Fibroblast of lung (primary cell): ENCODE measurements at regions not wholly inside any gene's neighbourhood (a gene's known extent, or its start where the extent isn't known, plus 50 kb on each side); places are given as distances from the start of the nearest gene placed in this dataset.
"Not testable (repeated sequence)": the region's sequence is repeated elsewhere in the genome, so short reads cannot be mapped to it uniquely, and the experiment has no call there.

Source experiments
- DNase-seq, 2 donors: peaks; one replicate each; pipeline versions ENCODE4 v3.0.0 to v3.0.0-alpha.2; 2010; ENCODE audit warnings: low read depth in 2 of 2
- H2AFZ ChIP-seq: 2 replicates; pipeline ENCODE4 v1.5.1; 2012; ENCODE audit warnings: low read length, control low read depth, inconsistent platforms
- H3K27ac ChIP-seq: 2 replicates; pipeline ENCODE4 v1.5.1; 2011; ENCODE audit warnings: low read length, control low read depth; ENCODE audit not compliant: insufficient read depth
- H3K27me3 ChIP-seq: 2 replicates; pipeline ENCODE4 v1.5.1; 2011; ENCODE audit warnings: mild to moderate bottlenecking, low read length; ENCODE audit not compliant: control insufficient read depth, insufficient read depth
- H3K36me3 ChIP-seq: 2 replicates; pipeline ENCODE4 v1.5.1; 2011; ENCODE audit warnings: low read length; ENCODE audit not compliant: control insufficient read depth, insufficient read depth
- H3K4me1 ChIP-seq: 2 replicates; pipeline ENCODE4 v1.5.1; 2011; ENCODE audit warnings: low read length; ENCODE audit not compliant: control insufficient read depth, insufficient read depth; ENCODE audit errors: extremely low read depth
- H3K4me2 ChIP-seq: 2 replicates; pipeline ENCODE4 v1.5.1; 2011; ENCODE audit warnings: low read length, control low read depth; ENCODE audit not compliant: insufficient read depth; ENCODE audit errors: extremely low read depth
- H3K4me3 ChIP-seq, 4 experiments: fragments of 200-600 bp in 1 of 4; sonication (generic) in 1 of 4; replicated peaks in 1 of 4; 2 replicates each; pipeline ENCODE4 v1.5.1; 2011 to 2016; ENCODE audit warnings: low read length in 4 of 4, low read depth in 3 of 4, mild to moderate bottlenecking in 3 of 4, control low read depth in 2 of 4, inconsistent platforms in 1 of 4, mixed read lengths in 1 of 4; ENCODE audit not compliant: insufficient read depth in 1 of 4; ENCODE audit errors: control extremely low read depth in 1 of 4
- H3K79me2 ChIP-seq: 2 replicates; pipeline ENCODE4 v1.5.1; 2012; ENCODE audit warnings: mild to moderate bottlenecking, low read length, inconsistent platforms; ENCODE audit not compliant: control insufficient read depth, insufficient read depth
- H3K9ac ChIP-seq: 2 replicates; pipeline ENCODE4 v1.5.1; 2011; ENCODE audit warnings: mild to moderate bottlenecking, low read length, control low read depth; ENCODE audit not compliant: insufficient read depth
- H3K9me3 ChIP-seq: 2 replicates; pipeline ENCODE4 v1.5.1; 2012; ENCODE audit warnings: low read depth, low read length; ENCODE audit not compliant: control insufficient read depth, insufficient read depth
- H4K20me1 ChIP-seq: 2 replicates; pipeline ENCODE4 v1.5.1; 2011; ENCODE audit warnings: low read length; ENCODE audit not compliant: control insufficient read depth, insufficient read depth; ENCODE audit errors: extremely low read depth
- TF ChIP-seq, protein P1 (sequence below), 2 donors: IDR thresholded peaks in 1 of 2; conservative IDR thresholded peaks in 1 of 2; 1 replicate in 1 of 2; 2 replicates in 1 of 2; pipeline ENCODE4 v1.5.1; 2011 to 2012; ENCODE audit warnings: low read length in 2 of 2, control low read depth in 1 of 2, inconsistent platforms in 1 of 2, low read depth in 1 of 2, mild to moderate bottlenecking in 1 of 2

DNA sequence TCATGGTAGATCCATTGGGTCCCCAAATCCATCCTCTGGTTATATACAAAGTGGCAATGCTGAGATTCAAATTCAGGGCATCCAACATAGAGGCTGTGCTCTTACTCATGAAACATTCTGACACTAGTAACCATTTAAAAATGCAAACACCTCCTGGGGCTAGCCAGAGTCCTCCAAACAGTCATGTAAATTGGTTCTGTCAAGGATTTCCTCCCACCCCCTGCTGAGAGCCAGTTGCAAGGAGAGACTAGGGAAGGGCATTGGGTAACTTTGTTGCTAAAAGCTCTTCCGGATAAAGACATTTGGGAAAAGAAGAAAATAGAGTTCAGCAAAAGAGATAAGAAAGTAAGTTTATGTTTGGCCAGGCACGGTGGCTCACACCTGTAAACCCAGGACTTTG lies 58.3 kb downstream of the ART5 start:
- DNase-seq, H3K27me3 ChIP-seq, H3K4me3 ChIP-seq, H3K9me3 ChIP-seq, H4K20me1 ChIP-seq, H3K27ac ChIP-seq, H2AFZ ChIP-seq, H3K4me1 ChIP-seq, H3K9ac ChIP-seq, H3K36me3 ChIP-seq, H3K79me2 ChIP-seq, H3K4me2 ChIP-seq: not testable (repeated sequence)

DNA sequence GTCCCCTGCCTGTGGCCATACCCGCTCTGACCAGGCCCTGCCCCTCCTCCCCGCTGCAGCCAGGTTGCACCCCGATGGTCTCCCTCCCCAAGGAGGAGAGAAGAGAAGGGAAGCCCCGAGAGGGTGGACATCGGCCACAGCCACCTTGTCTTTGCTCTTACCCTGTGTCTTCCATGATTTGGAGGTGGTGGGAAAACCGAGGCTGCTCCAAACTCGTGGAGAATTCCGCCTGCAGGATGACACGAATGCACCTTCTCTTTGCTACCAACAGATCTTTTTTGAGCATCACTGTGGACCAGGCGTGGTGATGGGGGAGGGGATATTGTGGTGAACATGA lies 60.4 kb downstream of the ART5 start:
- not testable (repeated sequence) for H4K20me1 ChIP-seq, H3K4me1 ChIP-seq, H3K9me3 ChIP-seq, H3K4me2 ChIP-seq, H2AFZ ChIP-seq, H3K27me3 ChIP-seq, H3K36me3 ChIP-seq, H3K27ac ChIP-seq, H3K79me2 ChIP-seq, H3K9ac ChIP-seq, H3K4me3 ChIP-seq, DNase-seq

DNA sequence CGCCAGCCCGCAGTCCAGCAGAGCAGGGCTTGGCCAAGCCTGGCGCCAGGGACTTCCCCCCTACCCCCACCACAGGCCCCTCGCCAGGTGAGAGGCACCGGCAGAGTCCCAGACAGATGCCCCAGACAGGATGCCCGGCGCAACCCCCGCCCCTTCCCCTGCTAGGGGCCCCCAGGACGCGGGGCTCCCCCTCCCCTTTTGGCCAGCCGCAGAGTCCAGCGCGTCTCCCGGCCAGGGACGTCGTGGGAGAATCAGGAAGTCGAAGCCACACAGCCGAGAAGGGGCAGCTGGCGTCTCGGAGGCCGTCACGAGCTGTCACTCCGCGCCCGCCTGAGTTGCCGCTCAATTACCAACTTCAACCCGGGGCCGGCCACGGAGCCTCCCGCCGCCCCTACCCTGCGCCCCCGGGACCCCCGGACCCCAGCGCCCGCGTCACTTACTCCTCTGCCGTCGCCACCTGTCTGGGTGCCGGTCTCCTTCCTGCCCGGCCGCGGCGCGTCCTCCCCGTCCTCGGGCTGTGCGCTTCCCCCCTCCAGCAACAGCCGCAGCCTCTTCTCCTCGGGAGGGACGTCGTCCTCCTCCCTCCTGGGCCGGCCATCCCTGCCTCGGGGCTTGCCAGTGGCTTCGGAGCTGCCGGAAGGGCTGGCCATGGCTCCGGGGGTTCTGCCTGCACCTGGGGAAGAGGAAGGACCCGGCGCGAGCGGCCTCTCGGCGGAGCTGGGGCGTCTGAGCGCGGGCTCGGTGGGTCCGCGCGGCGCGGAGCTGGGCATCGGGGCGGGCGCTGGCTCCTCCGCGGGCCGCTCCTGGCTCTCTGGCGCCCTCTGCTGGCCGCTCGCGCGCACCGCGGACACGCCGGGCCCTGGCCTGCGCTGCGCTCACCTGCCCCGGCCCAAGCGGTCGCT lies 61.1 kb downstream of the ART5 start:
- H2AFZ ChIP-seq: not testable (repeated sequence)
- H3K4me3 ChIP-seq: peak overlapping the region in 1 of 4 experiments; percentile 33

DNA sequence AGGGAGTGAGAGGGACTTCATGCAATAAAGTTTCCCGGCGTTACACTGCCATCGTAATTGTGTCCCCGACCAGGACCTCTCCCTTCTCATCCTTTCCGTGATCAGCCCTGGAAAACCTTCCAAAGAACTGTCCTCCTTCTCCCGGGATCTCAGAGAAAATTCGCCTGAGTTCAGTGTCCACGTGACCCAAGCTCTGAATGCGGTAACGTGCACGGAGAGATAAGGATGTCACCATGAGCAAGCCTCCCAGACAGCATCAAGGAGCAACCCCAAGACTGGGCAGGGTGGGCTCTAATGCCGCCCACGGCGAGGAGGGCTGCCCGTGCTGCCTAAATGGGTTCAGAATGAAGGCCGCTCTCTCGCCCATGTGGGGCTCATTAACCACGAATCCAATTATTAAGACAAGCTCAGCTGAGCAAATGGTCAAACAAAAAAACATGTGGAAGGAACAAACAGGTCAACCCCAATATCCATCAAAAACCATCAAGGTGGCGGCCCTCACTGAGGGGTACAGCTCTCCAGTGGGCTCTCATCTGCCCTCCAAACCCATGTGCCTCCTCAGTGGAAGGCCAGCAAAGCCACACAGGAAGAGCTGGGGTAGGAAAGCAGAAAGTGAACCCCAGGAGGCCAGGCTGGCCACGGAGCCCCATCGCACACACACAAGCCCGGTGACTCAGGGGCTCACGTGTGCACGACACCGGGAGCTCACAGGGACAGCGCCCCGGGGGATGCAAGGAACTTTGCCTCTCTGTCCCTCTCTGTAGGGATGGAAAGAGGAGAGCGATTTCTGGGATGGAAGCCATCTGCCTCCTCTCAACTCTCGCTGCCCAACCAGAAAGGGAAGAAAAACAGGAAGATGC lies 62.0 kb downstream of the ART5 start:
- not testable (repeated sequence) for H3K27me3 ChIP-seq, H3K4me2 ChIP-seq, H3K4me1 ChIP-seq, H3K27ac ChIP-seq, H3K9me3 ChIP-seq, H3K79me2 ChIP-seq, DNase-seq, H3K4me3 ChIP-seq, H3K36me3 ChIP-seq, H2AFZ ChIP-seq, H3K9ac ChIP-seq, H4K20me1 ChIP-seq

More for the DNA sequence above, 61.1 kb downstream of the ART5 start:
- not testable (repeated sequence) for H3K36me3 ChIP-seq, H3K9me3 ChIP-seq, H3K27ac ChIP-seq, H3K4me1 ChIP-seq, H3K27me3 ChIP-seq, H4K20me1 ChIP-seq, H3K79me2 ChIP-seq, H3K9ac ChIP-seq
- peak in 1 of 2 donors; percentile 2 for DNase-seq
- TF ChIP-seq, protein P1, sequence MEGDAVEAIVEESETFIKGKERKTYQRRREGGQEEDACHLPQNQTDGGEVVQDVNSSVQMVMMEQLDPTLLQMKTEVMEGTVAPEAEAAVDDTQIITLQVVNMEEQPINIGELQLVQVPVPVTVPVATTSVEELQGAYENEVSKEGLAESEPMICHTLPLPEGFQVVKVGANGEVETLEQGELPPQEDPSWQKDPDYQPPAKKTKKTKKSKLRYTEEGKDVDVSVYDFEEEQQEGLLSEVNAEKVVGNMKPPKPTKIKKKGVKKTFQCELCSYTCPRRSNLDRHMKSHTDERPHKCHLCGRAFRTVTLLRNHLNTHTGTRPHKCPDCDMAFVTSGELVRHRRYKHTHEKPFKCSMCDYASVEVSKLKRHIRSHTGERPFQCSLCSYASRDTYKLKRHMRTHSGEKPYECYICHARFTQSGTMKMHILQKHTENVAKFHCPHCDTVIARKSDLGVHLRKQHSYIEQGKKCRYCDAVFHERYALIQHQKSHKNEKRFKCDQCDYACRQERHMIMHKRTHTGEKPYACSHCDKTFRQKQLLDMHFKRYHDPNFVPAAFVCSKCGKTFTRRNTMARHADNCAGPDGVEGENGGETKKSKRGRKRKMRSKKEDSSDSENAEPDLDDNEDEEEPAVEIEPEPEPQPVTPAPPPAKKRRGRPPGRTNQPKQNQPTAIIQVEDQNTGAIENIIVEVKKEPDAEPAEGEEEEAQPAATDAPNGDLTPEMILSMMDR (conservative IDR thresholded peaks at IDR 0.05 in 1 of 2, IDR thresholded peaks at IDR 0.05 in 1 of 2; ENCODE audit: low read depth in 1 of 2, low read length in 2 of 2): peak in 1 of 2 donors; percentile 24
- peak overlapping the region; percentile 59 for H3K4me2 ChIP-seq

DNA sequence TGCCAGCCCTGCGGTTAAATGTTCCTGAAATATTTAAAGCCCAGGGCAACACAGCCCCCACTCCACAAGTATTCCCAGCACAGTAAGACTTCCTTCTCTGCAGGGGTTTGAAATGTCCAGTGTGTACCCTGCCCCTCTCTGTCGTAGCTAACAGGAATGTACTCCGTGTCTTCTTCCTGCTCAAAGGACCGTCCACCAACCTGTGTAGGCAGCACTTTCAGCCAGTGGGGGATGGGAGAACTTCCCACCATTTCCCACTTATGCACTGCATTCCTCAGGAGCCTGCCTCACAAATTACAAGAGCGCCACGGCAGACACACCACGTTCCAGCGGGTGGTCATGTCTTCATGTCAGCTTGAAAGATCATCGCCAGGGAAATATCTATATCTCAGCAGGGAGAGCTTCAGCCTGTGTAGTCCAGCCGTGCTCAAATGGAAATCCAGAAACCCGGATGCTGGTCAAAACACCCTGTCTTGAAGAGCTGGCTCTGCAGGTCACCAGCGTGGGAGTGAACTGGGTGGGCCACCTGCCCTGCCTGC lies 65.7 kb downstream of the ART5 start:
- not testable (repeated sequence) for H3K9ac ChIP-seq, DNase-seq, H3K27me3 ChIP-seq, H4K20me1 ChIP-seq, H3K79me2 ChIP-seq, H3K4me2 ChIP-seq, H3K9me3 ChIP-seq, H3K27ac ChIP-seq, H3K4me3 ChIP-seq, H3K36me3 ChIP-seq, H2AFZ ChIP-seq, H3K4me1 ChIP-seq
